GM18505 (cell line): ENCODE measurements at regions not wholly inside any gene's neighbourhood (a gene's known extent, or its start where the extent isn't known, plus 50 kb on each side); places are given as distances from the start of the nearest gene placed in this dataset.

Source experiments
- ATAC-seq: cut with Tn5 transposase; IDR thresholded peaks from one replicate; pipeline ENCODE4 v1.9.1; 2021; ENCODE audit not compliant: unreplicated experiment
- POLR2A ChIP-seq: IDR thresholded peaks from 4 replicates; pipeline ENCODE4 v1.6.1; 2011; ENCODE audit warnings: borderline replicate concordance; ENCODE audit not compliant: insufficient read depth, insufficient read length; ENCODE audit errors: extremely low read depth

DNA sequence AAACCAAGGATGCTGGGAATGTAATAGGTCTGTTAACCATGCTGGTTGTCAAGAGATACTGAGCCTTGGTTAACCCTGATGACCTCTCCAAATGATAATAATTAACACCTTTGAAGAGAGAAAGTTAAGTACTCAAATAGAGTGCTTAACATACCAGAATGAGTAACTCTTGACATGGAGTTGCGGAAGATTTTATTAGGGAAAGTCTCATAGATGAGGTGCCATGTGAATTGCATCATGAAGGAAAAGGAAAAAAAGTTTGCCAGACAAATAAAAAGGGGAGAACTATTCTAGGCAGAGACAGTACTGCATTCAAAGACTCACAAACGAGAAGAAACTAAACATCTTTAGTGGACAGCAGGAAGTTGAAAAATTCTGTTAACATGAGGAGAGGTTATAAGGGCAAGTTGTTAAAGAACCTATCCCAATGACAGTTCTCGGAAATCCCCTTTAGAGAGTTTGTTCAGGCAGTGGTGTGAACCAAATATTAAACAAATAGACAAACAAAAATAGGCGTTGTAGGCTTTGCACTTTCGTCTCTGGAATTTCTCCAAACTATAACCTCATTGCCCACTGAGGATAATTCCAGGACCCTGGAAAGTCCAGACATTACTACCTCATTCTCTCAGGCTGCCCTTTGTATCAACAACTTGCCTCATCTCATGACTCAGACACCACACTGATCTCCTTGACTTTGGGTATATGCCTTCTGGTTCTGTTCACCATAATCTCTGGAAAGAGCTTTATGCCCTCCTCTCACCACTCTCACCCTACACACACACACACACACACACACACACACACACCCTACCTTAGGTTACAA is 435.0 kb downstream of the GXYLT1 start:
- no peak for ATAC-seq

GRCh38 chr12:41709012-41709411 is 435.7 kb downstream of the GXYLT1 start:
- no peak for TF ChIP-seq POLR2A
- no peak for ATAC-seq

More for the DNA sequence above, 435.0 kb downstream of the GXYLT1 start:
- TF ChIP-seq POLR2A, result no peak

GRCh38 chr12:41706376-41706775 is 438.3 kb downstream of the GXYLT1 start:
- ATAC-seq, result no peak
- no peak for TF ChIP-seq POLR2A

DNA sequence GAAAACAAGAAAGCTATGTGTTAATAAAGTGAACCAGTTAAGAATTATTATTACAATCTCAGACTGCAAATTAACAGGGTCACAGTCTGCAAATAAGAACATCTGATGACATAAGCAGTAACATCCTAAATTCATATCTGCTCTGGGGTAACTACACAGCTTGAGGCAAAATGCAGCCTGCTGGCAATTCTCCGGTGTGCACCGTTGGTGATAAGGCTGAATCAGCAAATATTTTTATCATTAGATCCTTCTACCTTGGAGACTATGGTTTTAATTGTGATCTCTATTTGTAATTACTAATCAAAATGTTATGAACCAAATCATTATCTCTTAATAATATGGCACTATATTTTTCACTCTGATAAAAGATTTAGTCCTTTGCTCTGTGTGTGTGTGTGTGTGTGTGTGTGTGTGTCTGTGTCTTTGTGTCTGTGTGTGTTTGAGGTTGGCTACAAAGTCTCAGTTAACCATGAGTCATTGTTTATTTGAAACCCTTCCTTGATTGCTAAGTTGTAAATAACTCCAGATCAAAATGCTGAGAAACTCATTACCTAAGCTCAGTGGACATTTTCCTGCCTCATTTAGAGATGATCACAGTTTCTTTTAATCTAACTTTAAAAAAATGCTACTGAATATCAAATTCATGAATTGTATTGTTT is 442.6 kb downstream of the GXYLT1 start:
- no peak for ATAC-seq
- TF ChIP-seq POLR2A, result no peak

DNA sequence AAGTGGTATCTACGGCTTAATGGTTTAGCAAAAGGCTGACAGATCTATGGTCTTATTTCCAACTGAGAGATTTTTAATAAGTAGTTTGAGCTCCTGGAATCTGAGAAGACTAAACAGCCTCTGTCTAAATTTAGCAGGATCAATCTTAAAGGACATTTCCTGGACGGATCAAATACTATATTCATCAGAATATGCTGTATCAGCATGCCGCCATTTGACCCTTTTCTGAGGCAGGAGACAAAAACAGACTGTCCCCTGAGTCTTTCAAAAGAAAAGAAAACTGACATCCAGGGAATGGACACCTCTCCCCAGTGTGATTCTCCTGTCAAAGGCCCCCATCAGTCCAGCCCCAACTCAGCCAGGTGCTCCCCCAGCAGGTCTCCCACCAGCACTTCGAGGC is 443.7 kb downstream of the GXYLT1 start:
- ATAC-seq, result no peak
- no peak for TF ChIP-seq POLR2A

DNA sequence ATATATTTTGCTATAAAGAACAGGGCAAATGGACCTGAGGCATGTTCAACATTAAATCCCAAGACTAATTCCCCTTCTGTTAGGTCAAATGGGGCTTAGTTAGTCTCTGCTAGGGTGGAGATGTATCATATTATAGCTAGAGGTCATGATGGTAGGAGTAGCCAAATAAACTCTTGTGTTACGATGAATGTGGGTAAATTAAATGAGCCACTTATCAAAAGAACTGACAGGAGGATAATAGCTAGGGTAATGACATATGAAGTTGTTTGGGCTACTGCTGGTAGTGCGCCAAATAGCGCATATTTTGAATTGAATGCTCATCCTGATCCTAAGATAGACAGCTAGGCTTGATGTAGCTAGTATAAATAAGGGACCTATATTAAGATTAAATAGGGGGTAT is 445.0 kb downstream of the GXYLT1 start:
- no peak for ATAC-seq
- TF ChIP-seq POLR2A, result no peak

DNA sequence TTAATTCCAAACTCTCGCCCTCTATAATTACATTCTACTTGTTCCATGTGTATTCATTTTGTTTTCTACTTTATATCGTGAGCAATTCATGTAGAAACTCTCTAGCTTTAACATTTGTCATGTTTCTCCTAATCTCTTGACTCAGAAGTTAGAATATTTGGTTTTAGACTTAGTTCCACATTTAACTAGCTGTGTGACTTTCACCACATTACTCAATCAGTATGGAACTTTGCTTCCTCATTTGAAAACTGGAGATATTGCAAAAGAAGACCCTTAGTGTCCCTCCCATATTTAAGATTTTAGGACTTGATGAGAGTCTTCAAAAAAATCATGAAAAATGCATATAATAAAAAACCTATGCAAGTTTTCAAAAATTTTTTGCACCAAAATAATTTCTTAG is 447.5 kb downstream of the GXYLT1 start:
- ATAC-seq, result no peak
- no peak for TF ChIP-seq POLR2A

GRCh38 chr12:41684997-41685396 is 459.7 kb downstream of the GXYLT1 start:
- ATAC-seq, result no peak
- no peak for TF ChIP-seq POLR2A

- no peak for TF ChIP-seq POLR2A
Measured at GRCh38 chr12:41683513-41684240, 461.0 kb downstream of the GXYLT1 start.

GRCh38 chr12:41683023-41683422 is 461.7 kb downstream of the GXYLT1 start:
- ATAC-seq, result no peak
- TF ChIP-seq POLR2A, result no peak

More at GRCh38 chr12:41683513-41684240, 461.0 kb downstream of the GXYLT1 start:
- no peak for ATAC-seq

GRCh38 chr12:41681898-41682297 is 462.8 kb downstream of the GXYLT1 start:
- no peak for TF ChIP-seq POLR2A
- no peak for ATAC-seq

DNA sequence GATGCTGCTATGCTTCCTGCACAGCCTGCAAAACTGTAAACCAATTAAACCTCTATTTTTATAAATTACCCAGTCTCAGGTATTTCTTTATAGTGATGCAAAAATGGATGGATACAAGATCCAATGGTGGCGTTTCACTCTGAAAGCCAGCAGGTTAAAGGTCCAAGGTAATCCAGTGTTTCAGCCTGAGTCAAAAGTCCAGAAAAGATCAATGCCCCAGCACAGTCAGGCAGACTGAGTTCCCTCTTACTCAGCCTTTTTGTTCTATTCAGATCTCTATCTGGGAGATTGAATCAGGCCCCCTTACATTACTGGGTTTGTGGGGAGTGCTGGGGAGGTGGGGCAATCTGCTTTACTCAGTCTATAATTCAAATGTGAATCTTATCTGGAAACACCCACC is 464.5 kb downstream of the GXYLT1 start:
- ATAC-seq, result no peak
- TF ChIP-seq POLR2A, result no peak

GRCh38 chr12:41663598-41664265 is 475.6 kb downstream of the PDZRN4 start:
- no peak for ATAC-seq
- TF ChIP-seq POLR2A, result no peak
